ENCODE measurements at regions not wholly inside any gene's neighbourhood (a gene's known extent, or its start where the extent isn't known, plus 50 kb on each side); places are given as distances from the start of the nearest gene placed in this dataset.

DNA sequence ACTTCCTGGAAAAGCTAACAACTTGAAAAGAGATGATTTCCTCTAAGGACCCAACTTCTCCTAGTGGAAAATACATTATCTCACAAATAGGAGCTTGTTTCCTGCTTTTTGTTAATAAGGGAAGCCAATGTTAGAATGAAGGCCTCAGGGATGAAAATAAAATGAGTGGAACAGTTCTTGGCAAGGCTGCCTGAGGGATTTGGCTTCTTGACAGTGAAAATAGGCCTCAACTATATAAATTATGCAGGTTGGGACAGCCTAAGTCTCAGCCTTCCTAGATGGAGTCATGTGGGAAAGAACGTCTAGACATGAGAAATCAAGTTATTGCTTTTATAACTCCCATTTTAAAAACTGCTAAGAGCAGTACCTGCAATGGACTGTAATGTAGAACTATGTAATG, 92.8 kb upstream of the FIBIN start (continued):
- TF ChIP-seq, protein P1, sequence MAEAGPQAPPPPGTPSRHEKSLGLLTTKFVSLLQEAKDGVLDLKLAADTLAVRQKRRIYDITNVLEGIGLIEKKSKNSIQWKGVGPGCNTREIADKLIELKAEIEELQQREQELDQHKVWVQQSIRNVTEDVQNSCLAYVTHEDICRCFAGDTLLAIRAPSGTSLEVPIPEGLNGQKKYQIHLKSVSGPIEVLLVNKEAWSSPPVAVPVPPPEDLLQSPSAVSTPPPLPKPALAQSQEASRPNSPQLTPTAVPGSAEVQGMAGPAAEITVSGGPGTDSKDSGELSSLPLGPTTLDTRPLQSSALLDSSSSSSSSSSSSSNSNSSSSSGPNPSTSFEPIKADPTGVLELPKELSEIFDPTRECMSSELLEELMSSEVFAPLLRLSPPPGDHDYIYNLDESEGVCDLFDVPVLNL (IDR thresholded peaks at IDR 0.05; ENCODE audit: low read depth, low read length): no peak

DNA sequence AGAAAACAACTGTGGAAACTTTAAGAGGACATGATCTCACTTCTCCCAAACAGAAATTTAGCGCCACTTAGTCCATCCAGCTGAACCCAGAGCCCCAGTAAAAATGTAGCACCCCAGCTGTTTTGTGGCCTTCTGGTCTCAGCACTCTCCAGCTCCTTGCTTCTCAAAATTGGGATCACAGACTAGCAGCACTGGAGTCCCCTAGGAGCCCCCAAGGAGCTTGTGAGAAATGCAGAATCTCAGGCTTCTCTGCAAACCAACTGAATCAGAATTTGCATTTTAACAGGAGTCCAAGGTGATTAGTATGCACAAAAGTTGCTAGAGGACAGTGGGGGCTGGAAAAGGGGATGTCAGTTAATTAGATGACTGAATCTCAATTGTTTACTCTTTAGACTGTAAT, 89.8 kb upstream of the FIBIN start:
- no TSS peak for BruUV-seq (replicated peaks)
- FAIRE-seq (no peak), DNase-seq (ENCODE audit: low read depth, low spot score) (no peak), ATAC-seq (no peak)
- SMC1A ChIA-PET (ENCODE audit: uncharacterized antibody, unreplicated experiment): interaction anchor here (1.3 kb wide), 1 partner anchor 9 kb away, joined by 3 read pairs; no protein-coding TSS in a partner anchor
- intact Hi-C loops (cut with micrococcal nuclease; ENCODE audit: unreplicated experiment): no loop called here
- Histone ChIP-seq H3K4me3 (no peak overlapping the region), H4K20me1 (ENCODE audit: control insufficient read depth, insufficient read depth) (no peaks in the 10 kb centered on the region), H3K9ac (ENCODE audit: control insufficient read depth, insufficient read depth, low read length) (no peak overlapping the region), H3K27me3 (replicated peaks in 1 of 2; ENCODE audit: control insufficient read depth in 2 of 2, insufficient read depth in 2 of 2, low read length in 1 of 2) (no peaks in the 10 kb centered on the region), H2AFZ (ENCODE audit: control insufficient read depth, low read depth, low read length) (no peak overlapping the region), H3K4me2 (ENCODE audit: control insufficient read depth, insufficient read depth) (no peak overlapping the region), H3K9me3 (replicated peaks; ENCODE audit: control insufficient read depth, insufficient read depth, low read length) (no peaks in the 10 kb centered on the region; the same call in 2 of the 3 replicates), H3K27ac (ENCODE audit: control insufficient read depth, insufficient read depth) (no peak overlapping the region), H3K4me1 (ENCODE audit: control insufficient read depth, insufficient read depth, low read length) (no peaks in the 10 kb centered on the region), H3K79me2 (ENCODE audit: control insufficient read depth, insufficient read depth, low read length) (no peaks in the 10 kb centered on the region), H3K36me3 (ENCODE audit: control insufficient read depth in 2 of 2, insufficient read depth in 2 of 2, low read length in 1 of 2) (no peaks in the 10 kb centered on the region)
- CTCF ChIA-PET: no interaction called here
- WGBS (ENCODE audit: insufficient coverage, insufficient replicate concordance, low lambda C conversion rate, missing lambda C conversion rate): 57% methylated on average over 1 of the region's 1 CpG
- POLR2A ChIA-PET: no interaction called here
- RAD21 ChIA-PET (ENCODE audit: unreplicated experiment): no interaction called here
- TF ChIP-seq, protein P2, sequence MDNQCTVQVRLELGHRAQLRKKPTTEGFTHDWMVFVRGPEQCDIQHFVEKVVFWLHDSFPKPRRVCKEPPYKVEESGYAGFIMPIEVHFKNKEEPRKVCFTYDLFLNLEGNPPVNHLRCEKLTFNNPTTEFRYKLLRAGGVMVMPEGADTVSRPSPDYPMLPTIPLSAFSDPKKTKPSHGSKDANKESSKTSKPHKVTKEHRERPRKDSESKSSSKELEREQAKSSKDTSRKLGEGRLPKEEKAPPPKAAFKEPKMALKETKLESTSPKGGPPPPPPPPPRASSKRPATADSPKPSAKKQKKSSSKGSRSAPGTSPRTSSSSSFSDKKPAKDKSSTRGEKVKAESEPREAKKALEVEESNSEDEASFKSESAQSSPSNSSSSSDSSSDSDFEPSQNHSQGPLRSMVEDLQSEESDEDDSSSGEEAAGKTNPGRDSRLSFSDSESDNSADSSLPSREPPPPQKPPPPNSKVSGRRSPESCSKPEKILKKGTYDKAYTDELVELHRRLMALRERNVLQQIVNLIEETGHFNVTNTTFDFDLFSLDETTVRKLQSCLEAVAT (IDR thresholded peaks at IDR 0.05): no peak
- no peak for TF ChIP-seq CREB1 (IDR thresholded peaks at IDR 0.05; ENCODE audit: low read depth)
- TF ChIP-seq, protein P3, sequence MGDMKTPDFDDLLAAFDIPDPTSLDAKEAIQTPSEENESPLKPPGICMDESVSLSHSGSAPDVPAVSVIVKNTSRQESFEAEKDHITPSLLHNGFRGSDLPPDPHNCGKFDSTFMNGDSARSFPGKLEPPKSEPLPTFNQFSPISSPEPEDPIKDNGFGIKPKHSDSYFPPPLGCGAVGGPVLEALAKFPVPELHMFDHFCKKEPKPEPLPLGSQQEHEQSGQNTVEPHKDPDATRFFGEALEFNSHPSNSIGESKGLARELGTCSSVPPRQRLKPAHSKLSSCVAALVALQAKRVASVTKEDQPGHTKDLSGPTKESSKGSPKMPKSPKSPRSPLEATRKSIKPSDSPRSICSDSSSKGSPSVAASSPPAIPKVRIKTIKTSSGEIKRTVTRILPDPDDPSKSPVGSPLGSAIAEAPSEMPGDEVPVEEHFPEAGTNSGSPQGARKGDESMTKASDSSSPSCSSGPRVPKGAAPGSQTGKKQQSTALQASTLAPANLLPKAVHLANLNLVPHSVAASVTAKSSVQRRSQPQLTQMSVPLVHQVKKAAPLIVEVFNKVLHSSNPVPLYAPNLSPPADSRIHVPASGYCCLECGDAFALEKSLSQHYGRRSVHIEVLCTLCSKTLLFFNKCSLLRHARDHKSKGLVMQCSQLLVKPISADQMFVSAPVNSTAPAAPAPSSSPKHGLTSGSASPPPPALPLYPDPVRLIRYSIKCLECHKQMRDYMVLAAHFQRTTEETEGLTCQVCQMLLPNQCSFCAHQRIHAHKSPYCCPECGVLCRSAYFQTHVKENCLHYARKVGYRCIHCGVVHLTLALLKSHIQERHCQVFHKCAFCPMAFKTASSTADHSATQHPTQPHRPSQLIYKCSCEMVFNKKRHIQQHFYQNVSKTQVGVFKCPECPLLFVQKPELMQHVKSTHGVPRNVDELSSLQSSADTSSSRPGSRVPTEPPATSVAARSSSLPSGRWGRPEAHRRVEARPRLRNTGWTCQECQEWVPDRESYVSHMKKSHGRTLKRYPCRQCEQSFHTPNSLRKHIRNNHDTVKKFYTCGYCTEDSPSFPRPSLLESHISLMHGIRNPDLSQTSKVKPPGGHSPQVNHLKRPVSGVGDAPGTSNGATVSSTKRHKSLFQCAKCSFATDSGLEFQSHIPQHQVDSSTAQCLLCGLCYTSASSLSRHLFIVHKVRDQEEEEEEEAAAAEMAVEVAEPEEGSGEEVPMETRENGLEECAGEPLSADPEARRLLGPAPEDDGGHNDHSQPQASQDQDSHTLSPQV (IDR thresholded peaks at IDR 0.05): no peak
- no peak for TF ChIP-seq PAX8 (IDR thresholded peaks at IDR 0.05)
- TF ChIP-seq CHD4 (IDR thresholded peaks at IDR 0.05): no peak
- in situ Hi-C loops (cut with MboI): no loop called here

All from GM12878 (cell line).